Gastroesophageal sphincter (tissue), 3 donors: ENCODE measurements at regions not wholly inside any gene's neighbourhood (a gene's known extent, or its start where the extent isn't known, plus 50 kb on each side); places are given as distances from the start of the nearest gene placed in this dataset.

Experiments
- POLR2A ChIP-seq, 2 donors: fragments of 450-650 bp; IDR thresholded peaks; one replicate each; pipeline ENCODE4 v1.6.1; 2017; ENCODE audit warnings: antibody characterized with exemption in 2 of 2, mild to moderate bottlenecking in 2 of 2, moderate library complexity in 1 of 2
- TF ChIP-seq, protein P1 (sequence below), 4 experiments: fragments of 200-600 bp in 2 of 4; fragments of 450-650 bp in 2 of 4; sonication (generic) in 1 of 4; IDR thresholded peaks; one replicate each; pipeline ENCODE4 v1.5.1; 2017 to 2019; ENCODE audit warnings: antibody characterized with exemption in 4 of 4, mild to moderate bottlenecking in 2 of 4, moderate library complexity in 2 of 4

DNA sequence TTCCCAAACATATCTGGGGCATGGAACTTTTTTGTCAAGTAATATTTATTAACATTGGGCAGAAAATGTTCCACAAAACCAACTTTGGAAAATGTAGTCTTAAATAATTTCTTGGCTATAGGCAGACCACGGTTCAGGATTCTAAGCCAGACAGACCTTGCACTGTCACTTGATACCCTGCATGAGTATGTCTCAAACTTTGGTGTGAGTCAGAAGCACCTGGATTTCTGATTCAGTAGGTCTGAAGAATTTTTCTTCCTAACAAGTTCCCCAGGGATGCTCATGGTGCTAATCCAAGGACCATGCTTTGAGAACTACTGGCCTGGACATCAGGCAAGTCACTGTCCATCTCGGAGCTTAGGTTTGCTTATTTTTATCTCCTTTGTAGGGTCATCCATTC is 562.0 kb downstream of the PLPP3 start:
- TF ChIP-seq, protein P1, sequence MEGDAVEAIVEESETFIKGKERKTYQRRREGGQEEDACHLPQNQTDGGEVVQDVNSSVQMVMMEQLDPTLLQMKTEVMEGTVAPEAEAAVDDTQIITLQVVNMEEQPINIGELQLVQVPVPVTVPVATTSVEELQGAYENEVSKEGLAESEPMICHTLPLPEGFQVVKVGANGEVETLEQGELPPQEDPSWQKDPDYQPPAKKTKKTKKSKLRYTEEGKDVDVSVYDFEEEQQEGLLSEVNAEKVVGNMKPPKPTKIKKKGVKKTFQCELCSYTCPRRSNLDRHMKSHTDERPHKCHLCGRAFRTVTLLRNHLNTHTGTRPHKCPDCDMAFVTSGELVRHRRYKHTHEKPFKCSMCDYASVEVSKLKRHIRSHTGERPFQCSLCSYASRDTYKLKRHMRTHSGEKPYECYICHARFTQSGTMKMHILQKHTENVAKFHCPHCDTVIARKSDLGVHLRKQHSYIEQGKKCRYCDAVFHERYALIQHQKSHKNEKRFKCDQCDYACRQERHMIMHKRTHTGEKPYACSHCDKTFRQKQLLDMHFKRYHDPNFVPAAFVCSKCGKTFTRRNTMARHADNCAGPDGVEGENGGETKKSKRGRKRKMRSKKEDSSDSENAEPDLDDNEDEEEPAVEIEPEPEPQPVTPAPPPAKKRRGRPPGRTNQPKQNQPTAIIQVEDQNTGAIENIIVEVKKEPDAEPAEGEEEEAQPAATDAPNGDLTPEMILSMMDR (IDR thresholded peaks at IDR 0.05) = no peak
- TF ChIP-seq POLR2A (IDR thresholded peaks at IDR 0.05) = no peak
